HG03575 (cell line): ENCODE measurements at regions not wholly inside any gene's neighbourhood (a gene's known extent, or its start where the extent isn't known, plus 50 kb on each side); places are given as distances from the start of the nearest gene placed in this dataset.
"Not testable (repeated sequence)": the region's sequence is repeated elsewhere in the genome, so short reads cannot be mapped to it uniquely, and the experiment has no call there.

ENCODE experiments used
- ATAC-seq: cut with Tn5 transposase; IDR thresholded peaks from one replicate; pipeline ENCODE4 v1.9.1; 2021; ENCODE audit not compliant: unreplicated experiment, insufficient number of reproducible peaks, low FRiP score; ENCODE audit errors: extremely low read depth

DNA sequence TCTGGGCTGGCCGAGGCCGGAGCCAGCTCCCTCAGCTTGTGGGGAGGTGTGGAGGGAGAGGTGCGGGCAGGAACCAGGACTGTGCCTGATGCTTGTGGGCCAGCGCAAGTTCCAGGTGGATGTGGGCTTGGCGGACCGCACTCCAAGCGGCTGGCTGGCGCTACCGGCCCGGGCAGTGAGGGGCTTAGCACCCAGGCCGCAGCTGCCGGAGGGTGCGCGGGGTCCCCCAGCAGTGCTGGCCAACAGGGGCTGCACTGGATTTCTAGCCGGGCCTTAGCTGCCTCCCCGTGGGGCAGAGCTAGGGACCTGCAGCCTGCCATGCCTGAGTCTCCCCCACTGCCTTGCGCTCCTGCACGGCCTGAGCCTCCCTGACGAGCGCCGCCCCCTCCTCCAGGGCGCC, 242.8 kb downstream of the CCSER2 start:
- no peak for ATAC-seq

DNA sequence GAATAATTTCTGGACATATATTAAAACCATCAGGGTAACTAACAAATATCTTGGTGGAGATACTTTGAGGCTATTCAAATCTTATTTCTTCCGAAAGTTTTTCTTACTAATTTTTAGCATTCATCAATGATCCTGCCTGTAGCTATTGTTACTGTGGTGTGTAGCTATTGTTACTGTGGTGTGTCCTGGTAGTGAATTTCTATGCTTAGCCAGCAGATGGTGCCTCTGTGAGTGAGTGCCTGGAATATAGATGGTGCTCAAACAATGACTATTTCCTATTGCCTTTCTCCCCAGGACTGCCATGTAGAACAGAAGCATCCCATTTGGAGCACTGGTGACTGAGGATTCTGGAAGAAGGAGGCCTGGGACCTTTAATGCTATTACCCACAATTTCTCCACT, 245.7 kb downstream of the CCSER2 start:
- no peak for ATAC-seq

DNA sequence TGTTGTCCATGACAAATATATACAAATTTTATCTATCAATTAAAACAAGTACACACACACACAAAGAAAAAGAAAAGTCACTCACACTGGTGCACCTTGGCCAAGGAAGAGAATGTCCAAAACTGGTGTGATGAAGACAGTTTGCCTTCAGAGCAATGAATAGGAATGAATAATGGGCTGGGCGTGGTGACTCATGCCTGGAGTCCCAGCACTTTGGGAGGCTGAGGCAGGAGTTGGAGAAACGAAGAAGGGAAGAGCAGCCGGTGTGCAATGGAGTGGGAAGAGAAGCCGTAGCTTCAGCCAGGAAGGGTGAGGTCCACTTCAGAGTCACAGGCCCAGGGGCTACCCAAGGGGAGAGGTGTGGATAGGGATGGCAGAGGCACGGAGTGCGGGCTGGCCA, 253.6 kb downstream of the CCSER2 start:
- no peak for ATAC-seq

DNA sequence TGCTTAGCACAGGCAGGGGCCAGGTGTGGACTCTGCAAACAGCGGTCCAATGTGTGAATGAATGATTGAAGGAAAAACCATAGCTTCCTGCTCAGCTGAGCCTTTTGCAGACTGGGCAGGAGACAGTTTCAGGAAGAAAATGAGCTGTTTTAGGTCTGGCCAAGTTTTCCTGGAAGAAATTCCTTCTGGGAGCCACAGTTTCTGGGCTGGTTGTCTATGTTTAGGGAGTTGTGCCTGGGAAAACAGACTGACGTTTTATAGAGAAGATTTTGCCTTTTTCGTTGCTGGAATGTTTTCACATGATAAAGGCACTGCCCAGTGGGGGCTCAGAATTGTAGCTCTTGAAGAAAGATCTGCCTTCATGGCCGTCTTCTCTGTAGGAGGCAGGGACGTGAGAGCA, 255.1 kb downstream of the CCSER2 start:
- ATAC-seq, result no peak

DNA sequence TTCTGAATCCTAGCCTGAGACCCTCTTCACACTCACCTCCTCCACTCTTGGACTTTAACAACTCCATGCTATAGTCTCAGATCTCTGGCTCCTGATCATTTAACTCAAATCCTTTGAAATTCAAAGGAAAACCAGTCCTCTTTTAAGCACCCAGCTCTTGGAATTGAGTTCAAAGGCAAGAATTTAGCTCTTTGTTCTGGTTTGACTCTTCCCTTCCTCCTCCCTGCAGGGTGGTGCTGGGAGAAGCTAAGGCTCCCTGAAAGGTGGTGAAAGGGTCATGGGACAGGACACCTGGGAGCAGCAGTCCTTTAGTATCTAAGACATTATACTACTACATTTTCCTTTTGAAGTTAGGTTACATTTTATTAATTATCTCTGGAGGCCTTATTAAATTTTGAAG, 259.4 kb downstream of the CCSER2 start:
- ATAC-seq, result no peak

DNA sequence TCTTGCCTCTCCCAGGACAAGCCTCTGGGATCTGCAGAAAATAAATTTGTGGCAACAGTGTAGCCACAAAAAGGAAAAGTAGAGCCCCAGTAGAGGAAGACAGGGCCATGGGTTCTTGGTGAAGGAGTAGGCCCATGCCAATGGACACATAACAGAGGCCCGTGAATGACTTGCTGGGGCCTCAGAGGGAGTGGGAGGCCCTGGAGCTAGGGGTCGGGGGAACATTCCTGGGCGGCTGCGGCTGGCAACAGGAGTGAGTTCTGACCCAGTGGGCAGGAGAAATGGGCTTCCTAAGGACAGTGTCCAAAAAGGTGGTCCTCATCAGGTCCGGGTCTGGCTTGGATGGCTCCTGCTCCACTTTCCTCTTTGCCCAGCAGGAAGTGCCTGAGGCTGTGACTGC, 260.0 kb downstream of the CCSER2 start:
- no peak for ATAC-seq

DNA sequence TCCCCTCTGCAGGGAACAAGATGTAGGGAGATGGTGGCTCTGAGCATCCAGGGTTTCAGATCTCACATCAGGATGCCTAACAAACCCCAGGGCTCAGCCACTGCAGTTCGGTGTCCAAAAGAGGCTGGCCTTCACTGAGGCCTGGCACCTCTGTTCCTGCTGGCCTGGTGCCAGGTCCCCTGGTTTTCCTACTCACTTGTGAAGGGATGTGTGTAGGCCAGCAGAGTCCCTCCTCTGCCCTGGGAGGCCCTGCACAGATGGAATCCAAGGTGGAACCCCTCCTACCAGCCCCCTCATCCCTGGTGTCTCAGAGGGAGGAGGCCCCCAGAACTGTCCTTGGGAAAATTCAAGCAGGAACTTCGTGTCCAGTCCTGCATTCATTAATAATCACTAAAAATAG, 260.6 kb downstream of the CCSER2 start:
- ATAC-seq, result no peak

DNA sequence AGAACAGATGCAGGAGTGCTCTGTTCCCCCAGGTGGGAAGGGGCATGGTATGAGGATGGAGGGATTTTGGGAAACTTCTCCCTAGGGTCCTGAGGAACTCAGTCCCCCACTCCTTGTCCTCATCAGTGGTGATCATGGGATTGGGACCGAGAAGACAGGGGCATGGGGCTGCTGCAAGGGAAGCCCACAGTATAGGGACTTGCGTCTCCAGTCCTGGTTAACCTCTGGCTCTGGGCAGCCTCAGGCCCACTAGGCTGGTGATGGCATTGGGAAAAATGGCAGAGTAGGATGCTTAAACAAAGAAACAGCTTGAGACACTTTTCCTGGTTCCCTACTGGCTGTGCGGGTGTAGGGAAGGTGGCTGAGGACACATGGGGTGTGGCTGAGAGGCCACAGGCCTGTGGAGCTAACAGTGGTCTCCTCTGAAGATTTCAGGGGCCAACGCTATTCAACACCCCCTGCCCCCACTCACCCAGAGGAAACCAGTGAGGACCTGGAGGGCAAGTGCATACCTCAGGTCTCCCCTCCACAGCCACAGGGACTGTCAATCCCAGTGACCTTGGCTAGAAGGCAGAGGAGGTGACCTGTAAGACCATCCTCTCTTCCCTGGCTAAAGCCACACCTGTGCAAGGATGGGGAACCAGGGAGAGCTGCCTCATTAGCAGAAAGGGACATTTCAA, 261.3 kb downstream of the CCSER2 start:
- ATAC-seq, result no peak

DNA sequence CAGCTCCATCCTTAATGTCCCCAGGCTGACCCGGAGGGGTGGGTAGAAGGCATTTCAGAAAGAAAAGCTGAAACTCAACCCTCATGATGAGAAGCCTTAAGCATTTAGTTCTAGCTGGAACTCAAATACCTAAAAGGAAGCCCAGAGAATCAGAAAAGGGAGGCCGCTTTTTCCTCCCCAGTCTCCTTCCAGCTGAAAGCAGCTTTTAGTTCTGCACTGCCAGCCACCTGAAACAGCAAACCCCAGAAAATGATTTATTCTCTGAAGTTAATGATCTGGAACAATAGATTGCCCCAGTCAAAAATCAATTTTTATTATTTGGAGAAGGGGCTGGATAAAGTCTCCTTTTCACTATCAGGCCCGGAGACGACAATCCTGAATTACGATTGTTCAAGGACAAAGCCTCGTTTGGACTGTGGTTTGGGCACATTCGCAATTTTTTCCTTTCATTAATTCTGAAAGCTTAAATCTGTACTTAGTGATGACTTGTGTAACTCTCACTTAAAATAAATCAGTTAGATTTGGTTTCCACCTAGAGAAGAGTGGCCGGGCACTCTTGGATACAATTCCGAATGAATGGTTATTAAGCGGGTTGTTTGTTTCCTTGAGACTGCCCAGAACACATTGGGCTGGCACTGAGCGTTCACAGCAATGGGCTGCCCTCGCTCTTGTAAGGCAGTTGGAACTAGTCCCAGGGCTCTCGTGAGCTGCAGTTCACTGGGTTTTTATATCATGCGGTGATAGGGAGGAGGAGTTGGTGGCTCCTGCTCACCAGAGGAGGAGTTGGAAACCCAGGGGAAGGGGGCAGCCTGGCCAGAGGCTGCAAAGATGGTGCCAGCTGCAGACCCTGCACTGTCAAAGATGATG, 262.2 kb downstream of the CCSER2 start:
- ATAC-seq, result no peak

DNA sequence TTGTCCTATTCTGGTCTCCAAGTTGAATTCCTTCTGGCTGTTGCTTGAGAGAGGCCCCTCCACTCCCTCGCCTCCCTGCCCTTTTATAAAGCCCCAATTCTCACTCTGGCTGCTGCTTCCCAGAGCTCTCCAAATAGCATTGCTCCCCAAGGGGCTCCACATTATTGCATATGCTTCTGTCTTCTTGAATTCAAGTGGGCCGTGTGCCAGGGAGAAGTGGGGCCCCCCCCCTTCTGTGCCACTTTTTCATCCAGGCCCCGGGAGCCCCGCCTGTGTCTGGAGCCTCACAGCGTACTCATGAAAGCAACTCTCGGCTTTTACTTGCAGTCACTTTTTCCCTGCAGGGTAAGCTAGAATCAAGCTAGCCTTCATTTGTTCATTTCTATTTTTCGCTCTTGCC, 265.1 kb downstream of the CCSER2 start:
- no peak for ATAC-seq

DNA sequence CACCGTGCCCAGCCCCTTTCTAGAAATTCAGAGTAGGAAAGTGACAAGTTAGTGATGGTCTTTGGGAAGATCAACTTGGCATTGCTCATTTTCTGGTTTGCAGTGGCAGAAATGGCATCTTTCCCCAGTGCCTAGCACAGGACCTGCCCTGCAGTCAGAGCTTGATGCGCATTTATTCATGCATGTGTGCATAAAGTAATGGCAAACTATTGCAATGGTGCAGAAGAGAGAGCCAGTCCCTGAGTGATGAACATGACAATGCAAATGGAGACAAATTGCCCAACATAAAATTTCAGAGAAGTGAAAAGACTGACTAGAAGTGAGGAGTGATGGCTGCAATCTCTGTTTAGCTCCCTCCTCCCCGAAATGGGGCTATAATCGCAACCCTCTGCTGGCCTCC, 268.2 kb downstream of the CCSER2 start:
- no peak for ATAC-seq

DNA sequence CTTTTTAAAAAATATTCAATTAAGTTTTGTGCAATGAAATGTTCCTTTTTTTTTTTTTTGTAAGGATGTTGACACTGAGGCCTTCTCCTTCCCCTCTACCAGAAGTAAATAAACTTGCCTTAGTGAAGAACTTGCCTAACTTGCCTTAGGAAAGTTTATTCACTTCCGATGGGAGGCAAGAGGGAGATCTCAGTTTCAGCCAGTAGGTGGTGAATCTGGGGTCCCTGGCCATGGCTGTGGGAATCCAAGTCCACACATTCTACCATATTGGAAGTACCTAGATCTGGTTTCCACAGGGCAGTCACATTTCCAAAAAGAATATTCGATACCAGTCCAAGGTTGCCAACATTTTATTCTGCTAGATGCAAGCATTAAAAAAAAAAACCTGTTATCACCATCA, 270.9 kb downstream of the CCSER2 start:
- no peak for ATAC-seq

DNA sequence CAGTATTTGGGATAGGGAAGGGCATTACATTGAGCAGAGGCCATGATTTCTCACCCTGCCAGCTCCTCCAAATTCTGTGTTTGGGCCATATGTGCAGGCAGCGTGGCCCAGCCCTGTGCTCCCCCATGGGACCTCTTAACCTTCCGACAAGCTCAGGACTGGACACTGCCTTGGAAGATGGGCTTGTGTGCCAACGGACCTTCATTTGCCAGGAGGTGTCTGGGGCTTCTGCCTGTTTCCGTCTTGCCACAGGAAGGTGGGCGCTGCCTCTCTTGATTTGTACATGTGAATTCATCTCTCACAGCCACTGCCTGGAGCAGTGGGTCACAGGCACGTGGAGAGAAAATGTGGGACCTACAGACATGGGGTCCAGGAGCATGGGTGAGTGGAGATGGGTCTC, 272.6 kb downstream of the CCSER2 start:
- no peak for ATAC-seq

DNA sequence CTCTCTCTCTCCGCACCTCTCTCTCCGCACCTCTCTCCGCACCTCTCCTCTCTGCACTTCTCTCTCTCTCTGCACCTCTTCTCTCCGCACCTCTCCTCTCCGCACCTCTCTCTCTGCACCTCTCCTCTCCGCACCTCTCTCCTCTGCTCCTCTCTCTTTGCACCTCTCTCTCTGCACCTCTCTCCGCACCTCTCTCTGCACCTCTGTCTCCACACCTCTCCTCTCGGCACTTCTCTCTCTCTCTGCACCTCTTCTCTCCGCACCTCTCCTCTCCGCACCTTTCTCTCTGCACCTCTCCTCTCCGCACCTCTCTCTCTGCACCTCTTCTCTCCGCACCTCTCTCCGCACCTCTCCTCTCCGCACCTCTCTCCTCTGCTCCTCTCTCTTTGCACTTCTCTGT, 274.2 kb downstream of the CCSER2 start:
- not testable (repeated sequence) for ATAC-seq

DNA sequence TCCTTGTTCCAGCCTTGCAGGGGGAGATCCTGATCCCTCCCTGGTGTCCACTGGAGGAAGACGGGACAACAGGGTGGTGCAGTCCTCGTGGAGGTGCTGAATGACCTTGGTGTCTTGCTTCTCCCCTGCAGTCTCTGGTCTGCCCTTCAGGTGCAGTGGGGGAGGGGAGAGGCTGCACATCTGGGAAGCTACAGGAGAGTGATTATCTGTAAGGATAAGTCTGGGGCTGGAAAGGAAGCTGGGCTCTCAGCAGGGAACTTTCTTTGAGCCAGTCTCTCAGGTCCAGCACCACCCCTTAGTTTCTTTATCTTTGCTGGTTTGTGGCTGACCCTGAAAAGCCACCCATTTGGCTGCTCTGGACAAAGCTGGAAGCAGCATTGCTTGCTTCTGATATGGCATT, 275.6 kb downstream of the CCSER2 start:
- no peak for ATAC-seq

DNA sequence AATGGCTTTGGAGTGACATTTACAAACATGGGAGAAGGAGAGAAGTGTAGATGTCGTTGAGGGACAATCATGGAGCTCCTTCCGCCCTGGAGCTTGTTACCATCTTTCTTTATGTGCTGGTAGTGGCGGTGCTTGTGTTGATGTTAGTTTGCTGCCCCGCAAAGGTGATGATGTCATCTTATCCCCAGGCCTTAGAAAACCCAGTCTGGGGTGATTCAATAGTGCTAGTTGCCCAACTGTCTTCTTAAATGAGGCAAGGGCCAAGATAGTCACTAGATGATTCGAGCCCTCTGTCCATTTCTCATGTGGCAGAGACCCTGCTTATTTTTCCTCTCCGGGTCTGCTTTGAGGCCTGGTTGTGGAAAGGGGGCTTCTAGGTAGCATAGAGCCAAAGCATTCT, 277.4 kb downstream of the CCSER2 start:
- ATAC-seq, result no peak

DNA sequence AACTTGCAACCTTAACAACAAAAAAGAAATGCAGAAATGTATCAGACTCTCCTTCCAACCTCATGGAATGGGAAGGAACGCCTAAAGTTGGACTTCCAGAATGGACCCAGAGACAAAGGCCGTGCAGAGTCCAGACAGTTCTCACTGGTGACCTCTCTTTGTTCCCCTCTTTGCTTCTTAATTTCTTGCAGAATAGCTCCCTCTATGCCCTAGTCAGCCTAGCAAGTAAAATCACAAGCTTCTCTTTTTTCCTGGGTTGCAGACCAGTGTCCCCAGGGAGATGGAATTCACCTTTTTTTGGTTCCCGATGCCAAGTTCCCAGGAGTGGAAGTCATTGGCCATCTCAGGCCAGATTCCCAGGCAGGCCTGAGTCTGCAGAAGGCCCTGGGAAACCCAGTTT, 278.0 kb downstream of the CCSER2 start:
- no peak for ATAC-seq

DNA sequence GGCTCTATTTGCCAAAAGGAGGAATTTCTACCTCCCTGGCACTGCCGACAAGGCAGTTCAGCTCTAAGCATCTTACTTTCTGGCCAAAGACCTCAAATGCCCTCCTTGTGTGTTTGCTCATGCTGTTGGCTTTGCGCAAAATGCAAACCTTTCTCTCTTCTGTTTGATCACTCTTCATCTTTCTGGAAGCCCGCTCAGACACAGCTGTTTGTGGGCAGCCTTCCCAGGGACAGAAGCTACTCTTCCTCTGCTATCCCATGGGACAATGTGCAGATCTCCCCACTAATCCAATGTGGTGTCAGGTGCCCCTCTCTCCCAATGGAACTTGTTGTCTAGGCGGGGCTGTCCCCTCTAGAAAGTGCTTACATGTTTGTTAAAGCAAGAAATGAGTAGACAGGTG, 278.7 kb downstream of the CCSER2 start:
- no peak for ATAC-seq

DNA sequence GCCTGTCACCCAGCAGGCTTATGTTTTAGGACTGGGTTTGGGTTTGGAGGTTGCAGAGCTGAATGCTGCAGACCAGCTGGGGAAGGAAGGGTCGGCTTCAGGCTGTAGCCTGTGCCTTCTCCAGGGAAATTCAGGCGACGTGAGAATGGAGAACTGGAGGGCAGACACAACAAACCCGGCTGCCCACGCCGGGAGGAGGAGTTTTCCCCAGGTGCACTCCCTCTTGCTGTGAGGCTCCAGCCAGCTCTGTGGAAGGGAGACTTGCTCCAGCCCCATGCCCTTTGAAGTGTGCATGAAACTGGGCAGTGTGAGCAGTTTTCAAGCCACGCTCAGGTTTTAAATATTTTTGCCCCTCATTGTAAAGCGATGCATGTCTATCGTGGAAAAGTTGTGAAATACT, 279.1 kb downstream of the CCSER2 start:
- no peak for ATAC-seq

DNA sequence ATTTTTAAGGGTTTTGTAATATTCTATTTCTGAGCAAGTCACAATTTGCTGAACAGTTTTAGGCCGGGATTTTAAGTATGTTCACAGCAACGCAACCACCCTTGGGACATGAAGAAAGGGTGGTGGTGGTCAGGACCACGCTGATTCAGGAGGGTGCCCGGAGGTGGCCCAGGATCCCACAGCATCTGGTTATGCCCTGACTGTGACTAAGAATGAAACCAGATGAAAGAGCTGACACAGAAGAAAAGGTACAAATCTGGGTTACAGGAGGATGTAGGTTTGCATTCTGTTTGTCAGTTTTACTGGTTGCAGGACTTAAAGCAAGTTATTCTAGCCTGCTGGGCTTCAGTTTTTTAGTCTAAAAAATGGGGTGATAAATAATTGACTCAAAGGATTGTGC, 279.7 kb downstream of the CCSER2 start:
- ATAC-seq, result peak; percentile 91
